WTC11 (cell line): ENCODE measurements at regions not wholly inside any gene's neighbourhood (a gene's known extent, or its start where the extent isn't known, plus 50 kb on each side); places are given as distances from the start of the nearest gene placed in this dataset.

Source experiments
- ATAC-seq: fragments of 200-7000 bp; cut with Tn5 transposase; 2 replicates; pipeline ENCODE4 v1.10.0; 2021; ENCODE audit warnings: mild to moderate bottlenecking, moderate library complexity
- CTCF ChIA-PET: fragments of 300-600 bp; sonication (Branson Sonifier 250); formaldehyde crosslinking; loops from one replicate; lab custom pipeline; 2021; ENCODE audit warnings: antibody characterized with exemption; lab: Charles Lee
- POLR2A ChIA-PET: fragments of 350-600 bp; sonication (Branson Sonifier 250); formaldehyde crosslinking; loops from one replicate; lab custom pipeline; 2021; ENCODE audit warnings: antibody characterized with exemption; lab: Charles Lee
- DNase-seq: peaks from one replicate; pipeline ENCODE4 v3.0.0; 2021; ENCODE audit warnings: low spot score
- H3K27ac Mint-ChIP-seq: 2 replicates; pipeline ENCODE4 v1.8.0; 2021; ENCODE audit warnings: mixed read lengths
- H3K27me3 Mint-ChIP-seq: 2 replicates; pipeline ENCODE4 v1.8.0; 2021; ENCODE audit warnings: low read depth, mild to moderate bottlenecking, moderate library complexity, mixed read lengths
- H3K36me3 Mint-ChIP-seq: 2 replicates; pipeline ENCODE4 v1.8.0; 2021; ENCODE audit warnings: mixed read lengths
- H3K4me1 Mint-ChIP-seq: 2 replicates; pipeline ENCODE4 v1.8.0; 2022; ENCODE audit warnings: mixed read lengths
- H3K4me3 Mint-ChIP-seq: 2 replicates; pipeline ENCODE4 v1.8.0; 2021; ENCODE audit warnings: mild to moderate bottlenecking, moderate library complexity, mixed read lengths
- H3K9me3 Mint-ChIP-seq: 2 replicates; pipeline ENCODE4 v1.8.0; 2021; ENCODE audit warnings: mixed read lengths
- AFF4 ChIP-seq: sonication (generic); formaldehyde crosslinking; IDR thresholded peaks from 2 replicates; pipeline ENCODE4 v1.8.1; 2023; ENCODE audit warnings: mild to moderate bottlenecking, missing genetic modification reagents, borderline replicate concordance
- ATF2 ChIP-seq: sonication (generic); formaldehyde crosslinking; IDR thresholded peaks from 2 replicates; pipeline ENCODE4 v1.8.1; 2022; ENCODE audit warnings: low read depth, missing genetic modification reagents, borderline replicate concordance
- CDX4 ChIP-seq: fragments of 250-450 bp; sonication (Bioruptor Pico); IDR thresholded peaks from 2 replicates; pipeline ENCODE4 v1.9.0; 2021; ENCODE audit warnings: moderate library complexity, mild to moderate bottlenecking, inconsistent platforms, borderline replicate concordance
- ERG ChIP-seq: fragments of 250-450 bp; sonication (Bioruptor Pico); IDR thresholded peaks from 2 replicates; pipeline ENCODE4 v1.8.0; 2021; ENCODE audit warnings: mild to moderate bottlenecking
- ESRRA ChIP-seq: sonication (generic); formaldehyde crosslinking; IDR thresholded peaks from 2 replicates; pipeline ENCODE4 v1.8.1; 2022; ENCODE audit warnings: mild to moderate bottlenecking, missing genetic modification reagents, borderline replicate concordance
- GRHL2 ChIP-seq: fragments of 250-450 bp; sonication (Bioruptor Pico); IDR thresholded peaks from 2 replicates; pipeline ENCODE4 v1.8.0; 2022; ENCODE audit warnings: mild to moderate bottlenecking, moderate library complexity; ENCODE audit not compliant: insufficient replicate concordance, severe bottlenecking
- HMGA2 ChIP-seq: fragments of 250-450 bp; sonication (Bioruptor Pico); IDR thresholded peaks from 2 replicates; pipeline ENCODE4 v1.4.0; 2021; ENCODE audit warnings: mild to moderate bottlenecking, moderate library complexity
- HMGXB4 ChIP-seq: sonication (generic); formaldehyde crosslinking; IDR thresholded peaks from 2 replicates; pipeline ENCODE4 v1.8.1; 2023; ENCODE audit warnings: mild to moderate bottlenecking, moderate library complexity, missing genetic modification reagents
- IRF2 ChIP-seq: sonication (generic); formaldehyde crosslinking; IDR thresholded peaks from 2 replicates; pipeline ENCODE4 v1.8.0; 2022; ENCODE audit warnings: low read depth, missing genetic modification reagents, borderline replicate concordance
- JUN ChIP-seq: sonication (generic); formaldehyde crosslinking; IDR thresholded peaks from 2 replicates; pipeline ENCODE4 v1.8.0; 2023; ENCODE audit warnings: mild to moderate bottlenecking, missing genetic modification reagents
- NFATC4 ChIP-seq: fragments of 250-450 bp; sonication (Bioruptor Pico); IDR thresholded peaks from 2 replicates; pipeline ENCODE4 v1.9.0; 2021; ENCODE audit warnings: mild to moderate bottlenecking
- NR2C2 ChIP-seq: sonication (generic); formaldehyde crosslinking; IDR thresholded peaks from 2 replicates; pipeline ENCODE4 v1.8.0; 2022; ENCODE audit warnings: mild to moderate bottlenecking, missing genetic modification reagents
- PREB ChIP-seq: sonication (generic); formaldehyde crosslinking; IDR thresholded peaks from 2 replicates; pipeline ENCODE4 v1.8.1; 2022; ENCODE audit warnings: mild to moderate bottlenecking, missing genetic modification reagents, moderate library complexity, borderline replicate concordance
- SOX15 ChIP-seq: fragments of 250-450 bp; sonication (Bioruptor Pico); IDR thresholded peaks from 2 replicates; pipeline ENCODE4 v1.9.0; 2021; ENCODE audit warnings: mild to moderate bottlenecking
- TEAD1 ChIP-seq: sonication (generic); formaldehyde crosslinking; IDR thresholded peaks from 2 replicates; pipeline ENCODE4 v1.8.0; 2022; ENCODE audit warnings: mild to moderate bottlenecking, missing genetic modification reagents
- TP53 ChIP-seq: sonication (generic); formaldehyde crosslinking; IDR thresholded peaks from 2 replicates; pipeline ENCODE4 v1.8.1; 2023; ENCODE audit warnings: mild to moderate bottlenecking, missing genetic modification reagents
- ZNF121 ChIP-seq: sonication (generic); formaldehyde crosslinking; IDR thresholded peaks from 2 replicates; pipeline ENCODE4 v1.8.0; 2023; ENCODE audit warnings: missing genetic modification reagents
- ZNF219 ChIP-seq: sonication (generic); formaldehyde crosslinking; IDR thresholded peaks from 2 replicates; pipeline ENCODE4 v1.8.0; 2023; ENCODE audit warnings: missing genetic modification reagents, mild to moderate bottlenecking, borderline replicate concordance
- ZNF263 ChIP-seq: sonication (generic); formaldehyde crosslinking; IDR thresholded peaks from 2 replicates; pipeline ENCODE4 v1.8.1; 2022; ENCODE audit warnings: low read depth, mild to moderate bottlenecking, moderate library complexity, missing genetic modification reagents
- ZNF317 ChIP-seq: sonication (generic); formaldehyde crosslinking; IDR thresholded peaks from 2 replicates; pipeline ENCODE4 v1.8.1; 2023; ENCODE audit warnings: low read depth, mild to moderate bottlenecking, moderate library complexity, missing genetic modification reagents, borderline replicate concordance
- ZNF396 ChIP-seq: fragments of 250-450 bp; sonication (Bioruptor Pico); IDR thresholded peaks from 2 replicates; pipeline ENCODE4 v1.8.0; 2021; ENCODE audit warnings: mild to moderate bottlenecking, moderate library complexity, borderline replicate concordance

- DNase-seq (no peak), ATAC-seq (no peak)
- Mint-ChIP-seq H3K36me3 (no peaks in the 10 kb centered on the region), H3K4me1 (0 out of 2 replicates have a peak, but pooled peaks cover 3% of the 10 kb centered on the region), H3K4me3 (no peak overlapping the region), H3K27me3 (no peaks in the 10 kb centered on the region; the same call in 1 of the 2 replicates), H3K27ac (no peak overlapping the region), H3K9me3 (peaks cover 12% of the 10 kb centered on the region)
- TF ChIP-seq ZNF396 (CRISPR knock-in tag) (no peak), TEAD1 (CRISPR knock-in tag) (no peak), ZNF263 (no peak), AFF4 (CRISPR knock-in tag) (no peak), GRHL2 (CRISPR knock-in tag) (no peak), ATF2 (CRISPR knock-in tag) (no peak), SOX15 (CRISPR knock-in tag) (no peak), ZNF121 (CRISPR knock-in tag) (no peak), HMGXB4 (CRISPR knock-in tag) (no peak), ESRRA (CRISPR knock-in tag) (no peak), JUN (CRISPR knock-in tag) (no peak), ERG (CRISPR knock-in tag) (no peak), HMGA2 (CRISPR knock-in tag) (no peak), ZNF317 (CRISPR knock-in tag) (no peak), TP53 (no peak), NFATC4 (CRISPR knock-in tag) (no peak), CDX4 (CRISPR knock-in tag) (no peak)
- ChIA-PET POLR2A (no interaction called here), CTCF (no interaction called here)
Measured at GRCh38 chr5:40318395-40318794, 361.3 kb upstream of the PTGER4 start.

- H3K4me3 Mint-ChIP-seq, result no peak overlapping the region
- no peak overlapping the region for H3K27ac Mint-ChIP-seq
- H3K9me3 Mint-ChIP-seq, result peaks cover 12% of the 10 kb centered on the region
- H3K27me3 Mint-ChIP-seq, result no peaks in the 10 kb centered on the region; the same call in 1 of the 2 replicates
- CTCF ChIA-PET, result no interaction called here
- H3K4me1 Mint-ChIP-seq, result 0 out of 2 replicates have a peak, but pooled peaks cover 3% of the 10 kb centered on the region
- no peak for ATAC-seq
- DNase-seq, result no peak
- H3K36me3 Mint-ChIP-seq, result no peaks in the 10 kb centered on the region
- POLR2A ChIA-PET, result no interaction called here
- TF ChIP-seq ZNF219 (CRISPR knock-in tag) (no peak), ERG (CRISPR knock-in tag) (no peak), IRF2 (CRISPR knock-in tag) (no peak), NFATC4 (CRISPR knock-in tag) (no peak), PREB (no peak), NR2C2 (no peak)
Measured at GRCh38 chr5:40317023-40317422, 362.7 kb upstream of the PTGER4 start.
